DMS79 treated with DMSO at 0.1 percent for 48 hours (cell line): ENCODE measurements at regions not wholly inside any gene's neighbourhood (a gene's known extent, or its start where the extent isn't known, plus 50 kb on each side); places are given as distances from the start of the nearest gene placed in this dataset.

ENCODE experiments used
- DNase-seq: peaks from one replicate; lab custom pipeline; 2025; lab: John Stamatoyannopoulos, UW

DNA sequence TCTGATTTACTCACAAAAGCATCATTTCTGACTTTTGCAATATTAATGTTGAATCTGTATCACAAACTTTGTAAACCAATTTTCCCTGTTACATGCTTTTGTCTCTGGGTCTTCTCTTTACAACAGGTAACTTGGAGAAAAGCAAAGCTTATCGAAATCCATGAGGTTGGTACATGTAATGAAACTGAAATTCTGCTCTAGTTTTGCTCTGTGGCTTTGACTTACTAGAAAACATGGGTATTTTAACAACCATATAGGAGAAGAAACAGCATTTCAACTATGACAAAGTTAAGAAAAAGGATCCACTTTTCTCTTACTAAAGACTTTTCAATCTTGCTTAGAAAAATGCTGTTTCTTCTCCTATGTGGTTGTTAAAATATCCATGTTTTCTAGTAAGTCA, 645.8 kb downstream of the STIM2 start:
- DNase-seq, result no peak

- no peak for DNase-seq
Measured at GRCh38 chr4:27514711-27515110, 654.1 kb downstream of the STIM2 start.

DNA sequence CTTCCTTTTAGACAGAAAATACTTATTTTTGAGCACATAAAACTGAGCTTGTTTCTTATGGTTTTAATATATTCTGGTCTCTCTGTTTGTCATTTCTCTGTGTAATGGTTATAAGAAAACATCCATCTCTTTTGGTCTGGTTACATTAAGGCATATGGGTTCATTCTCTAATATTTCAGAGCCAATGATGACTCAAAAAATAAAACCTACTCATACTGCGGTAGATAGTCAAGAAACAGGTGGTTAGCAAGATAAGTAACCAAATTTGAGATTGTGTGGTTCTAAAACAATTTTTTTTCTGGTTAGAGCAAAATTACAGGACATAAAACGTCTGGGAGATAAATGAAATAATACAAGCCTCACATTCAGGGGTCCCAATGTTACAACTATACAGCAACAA, 654.5 kb downstream of the STIM2 start:
- DNase-seq, result no peak

- no peak for DNase-seq
Measured at GRCh38 chr4:27518876-27519275, 658.2 kb downstream of the STIM2 start.

DNA sequence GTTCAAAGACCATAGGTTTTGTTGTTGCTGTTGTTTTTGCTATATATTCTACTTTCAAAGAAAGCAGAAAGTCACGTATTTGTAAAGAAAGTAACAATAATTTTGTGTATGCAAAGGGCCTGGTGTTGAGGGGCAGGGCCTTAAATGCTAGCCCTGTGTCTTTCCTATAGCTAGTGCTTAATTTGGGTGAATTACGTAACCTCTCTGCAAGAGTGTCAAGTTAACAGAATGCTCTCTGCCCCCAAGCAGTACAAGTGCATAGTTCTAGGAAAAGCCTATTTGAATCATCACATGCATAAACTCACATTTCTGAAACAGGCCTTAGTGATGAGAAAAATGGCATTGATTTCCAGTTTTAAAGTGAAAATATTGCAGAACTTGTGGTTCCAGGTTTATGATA, 663.6 kb downstream of the STIM2 start:
- DNase-seq, result no peak

DNA sequence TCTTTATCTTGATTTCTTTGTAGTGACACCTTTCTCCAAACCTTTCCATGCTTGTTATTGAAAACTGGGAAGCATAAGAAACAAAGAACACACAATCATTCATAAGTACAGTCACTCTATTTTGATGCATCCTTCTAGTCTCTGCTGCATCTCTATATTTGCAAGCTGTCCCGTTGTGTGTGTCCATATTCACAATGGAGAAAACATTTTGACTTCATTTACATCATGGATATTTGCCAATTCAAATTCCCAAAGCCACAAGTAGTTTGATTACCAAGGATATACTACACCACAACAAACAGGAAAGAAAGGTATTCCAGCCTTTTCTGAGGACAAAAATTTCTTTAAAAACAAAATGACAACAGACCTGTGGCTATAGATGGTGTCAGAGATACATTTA, 673.8 kb downstream of the STIM2 start:
- no peak for DNase-seq

- DNase-seq, result no peak
Measured at GRCh38 chr4:27568236-27568951, 707.8 kb downstream of the STIM2 start.

- DNase-seq, result no peak
Measured at GRCh38 chr4:27568952-27569319, 708.3 kb downstream of the STIM2 start.

GRCh38 chr4:27574743-27575142, 714.1 kb downstream of the STIM2 start:
- DNase-seq, result no peak

- no peak for DNase-seq
Measured at GRCh38 chr4:27577951-27578350, 717.3 kb downstream of the STIM2 start.

GRCh38 chr4:27592738-27593137, 732.1 kb downstream of the STIM2 start:
- DNase-seq, result no peak

DNA sequence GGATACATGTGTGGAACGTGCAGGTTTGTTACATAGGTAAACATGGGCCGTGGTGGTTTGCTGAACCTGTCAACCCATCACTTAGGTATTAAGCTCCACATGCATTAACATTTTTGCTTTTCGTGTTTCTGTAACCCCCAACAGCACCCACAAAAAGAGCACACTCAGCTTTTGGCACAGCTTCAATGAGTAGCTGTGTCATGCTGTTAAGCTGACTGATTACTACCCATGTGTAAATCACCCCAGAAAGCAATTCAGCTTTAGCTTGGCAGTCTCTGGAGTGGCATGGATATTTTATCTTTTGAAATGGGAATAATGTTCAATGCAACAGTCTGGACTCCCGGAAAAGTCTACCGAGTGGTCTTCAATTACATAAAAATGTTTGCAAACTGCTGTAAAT, 734.3 kb downstream of the STIM2 start:
- no peak for DNase-seq

DNA sequence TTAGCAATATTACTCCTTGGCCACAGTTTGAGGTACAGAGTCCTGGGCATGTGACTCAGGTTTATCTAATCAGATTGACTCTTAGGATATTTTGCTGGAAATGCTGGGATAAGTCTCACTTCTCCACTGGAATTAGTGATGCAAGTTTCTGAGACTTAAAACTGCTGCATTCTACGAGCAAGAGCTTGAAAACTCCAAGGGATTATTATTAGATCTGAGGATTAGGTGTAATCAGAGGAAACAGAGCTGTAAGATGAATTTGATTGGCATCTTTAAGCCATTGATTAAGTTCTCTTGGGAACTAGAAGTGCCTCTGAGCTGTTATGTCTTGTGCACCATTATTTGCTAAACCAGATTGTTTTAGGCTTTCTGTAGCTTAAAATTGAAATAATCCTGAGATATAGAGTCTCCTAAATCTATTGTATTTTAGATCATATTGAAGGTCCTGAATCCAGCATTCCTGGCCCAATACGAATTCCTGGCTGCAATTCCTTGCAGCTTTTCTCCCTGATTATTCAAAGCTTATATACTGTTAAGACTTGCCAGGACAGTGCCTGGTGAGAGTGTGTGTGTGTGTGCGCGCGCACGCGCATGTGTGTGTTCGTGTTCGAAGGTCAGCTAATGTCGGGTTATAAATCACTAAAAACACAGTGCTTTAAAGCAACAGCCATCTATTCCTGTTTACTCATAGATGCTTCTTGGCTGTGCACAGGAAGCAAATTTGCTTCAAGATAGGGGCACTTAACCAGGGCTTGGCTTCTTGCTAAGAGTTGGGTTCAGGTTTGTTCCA, 735.1 kb downstream of the STIM2 start:
- no peak for DNase-seq

- DNase-seq, result no peak
Measured at GRCh38 chr4:27602172-27602571, 741.5 kb downstream of the STIM2 start.

DNA sequence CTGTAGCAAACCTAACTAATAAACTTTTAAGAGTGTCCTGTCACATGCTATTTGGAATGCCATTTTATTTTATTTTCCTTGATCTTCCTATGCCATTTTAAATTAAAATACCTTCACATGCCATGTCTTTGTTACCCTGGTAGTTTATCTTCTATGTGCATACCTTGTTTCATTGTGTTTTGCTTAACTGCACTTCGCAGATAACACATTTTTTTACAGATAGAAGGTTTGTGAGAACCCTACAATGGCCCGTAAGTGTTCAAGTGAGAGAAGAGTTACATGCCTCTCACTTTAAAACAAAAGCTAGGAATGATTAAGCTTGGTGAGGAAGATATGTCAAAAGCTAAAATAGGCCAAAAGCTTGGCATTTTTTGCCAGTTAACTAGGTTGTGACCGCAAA, 744.1 kb downstream of the STIM2 start:
- no peak for DNase-seq

DNA sequence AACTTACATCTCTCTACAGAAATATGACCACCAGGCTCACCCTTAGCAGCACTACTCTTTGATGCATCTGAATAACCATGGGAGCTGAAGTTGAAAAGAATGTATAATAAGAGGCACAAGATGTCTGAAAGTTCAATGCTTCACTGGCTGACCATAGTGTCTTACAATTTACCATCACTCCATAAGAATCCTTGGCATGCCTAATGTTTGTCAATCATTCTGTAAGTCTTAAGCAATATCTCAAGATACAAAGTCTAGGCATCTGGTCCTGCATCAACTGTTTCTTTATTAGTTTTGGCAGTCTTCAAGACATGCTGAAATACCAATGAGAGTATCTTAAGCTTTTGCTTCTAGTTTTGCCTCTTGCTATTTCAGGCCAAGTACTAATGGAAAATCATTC, 755.5 kb downstream of the STIM2 start:
- no peak for DNase-seq

DNA sequence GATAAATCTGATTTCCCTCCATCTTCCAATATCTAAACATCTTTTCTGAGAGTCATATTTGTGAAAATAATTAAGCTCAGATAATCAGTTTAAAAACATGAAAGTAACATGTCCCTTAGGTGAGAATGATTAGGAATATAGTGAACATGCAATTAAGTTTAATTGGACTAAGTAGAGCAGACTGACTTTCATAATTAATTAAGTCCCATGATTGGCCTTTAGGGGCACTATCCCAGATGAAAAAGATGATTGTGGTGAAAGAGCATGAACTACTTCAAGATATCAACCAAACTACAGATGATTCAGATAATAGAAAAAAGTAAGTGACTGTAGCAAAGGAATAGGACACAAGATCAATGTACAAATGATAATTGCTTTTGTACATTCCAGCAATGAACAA, 758.8 kb downstream of the STIM2 start:
- DNase-seq, result no peak

GRCh38 chr4:27620886-27621285, 760.2 kb downstream of the STIM2 start:
- no peak for DNase-seq

GRCh38 chr4:27624749-27625148, 764.1 kb downstream of the STIM2 start:
- DNase-seq, result no peak

DNA sequence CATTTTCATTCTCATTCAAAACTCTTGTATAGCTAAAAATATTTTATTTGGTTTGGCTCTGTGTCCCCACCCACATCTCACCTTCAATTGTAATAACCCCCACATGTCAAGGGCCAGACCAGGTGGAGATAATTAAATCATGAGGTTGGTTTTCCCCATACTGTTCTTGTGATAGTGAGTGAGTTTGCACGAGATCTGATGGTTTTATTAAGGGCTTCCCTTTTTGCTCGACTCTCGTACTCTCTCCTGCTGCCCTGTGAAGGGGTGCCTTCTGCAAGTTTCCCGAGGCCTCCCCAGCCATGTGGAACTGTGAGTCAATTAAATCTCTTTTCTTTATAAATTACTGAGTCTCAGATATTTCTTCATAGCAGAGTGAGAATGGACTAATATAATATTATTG, 768.0 kb downstream of the STIM2 start:
- no peak for DNase-seq

DNA sequence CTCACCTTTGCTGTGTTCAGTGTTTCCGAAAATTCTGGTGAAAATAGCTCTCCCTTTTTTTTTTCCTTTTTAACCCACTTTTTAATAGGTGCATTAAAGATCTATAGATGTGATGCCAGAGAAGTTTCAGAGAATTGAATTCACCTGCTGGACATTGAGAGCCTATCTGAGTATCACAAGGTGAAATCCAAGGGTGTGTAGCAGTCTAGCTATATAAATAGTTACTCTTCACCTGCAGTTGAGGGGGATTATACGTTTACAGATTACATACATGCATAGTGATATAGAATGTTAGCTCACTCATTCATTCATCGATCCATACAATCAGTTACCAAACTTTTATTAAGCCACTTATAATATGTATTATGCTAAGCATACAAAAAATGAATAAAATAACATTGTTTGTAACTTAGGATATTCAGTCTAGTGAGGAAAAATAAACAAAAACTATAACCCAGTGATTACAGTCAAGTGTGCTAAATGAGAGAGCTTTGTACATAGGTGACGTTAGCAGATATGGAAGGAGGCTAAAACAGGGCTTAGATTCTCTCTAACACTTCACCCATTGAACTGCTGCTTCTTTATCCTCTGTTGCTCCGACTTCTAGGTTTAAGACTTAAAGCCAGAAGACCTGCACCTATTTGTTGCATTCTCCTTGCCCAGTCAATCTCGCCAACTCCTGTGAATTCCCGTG, 769.0 kb downstream of the STIM2 start:
- no peak for DNase-seq

- no peak for DNase-seq
Measured at GRCh38 chr4:27635936-27636913, 775.6 kb downstream of the STIM2 start.
